ENCODE measurements at regions not wholly inside any gene's neighbourhood (a gene's known extent, or its start where the extent isn't known, plus 50 kb on each side); places are given as distances from the start of the nearest gene placed in this dataset.
A peak's percentile ranks its signal among the peaks of the same experiment; 100 is the strongest.

GRCh38 chr4:58983887-58984286 is 1873.7 kb upstream of the IGFBP7 start:
- no peaks in the 10 kb centered on the region for H3K9me1 ChIP-seq (replicated peaks; ENCODE audit: control insufficient read depth, extremely low read depth, insufficient read depth, low read length)
- no peak overlapping the region for H3K4me3 ChIP-seq (replicated peaks in 1 of 3; ENCODE audit: insufficient read depth in 1 of 3, low read depth in 1 of 3, low read length in 3 of 3)
- FAIRE-seq = peak; percentile 44
- H3K36me3 ChIP-seq (ENCODE audit: control insufficient read depth in 2 of 2, extremely low read depth in 1 of 2, insufficient read depth in 2 of 2, low read length in 2 of 2) = no peaks in the 10 kb centered on the region
- no peaks in the 10 kb centered on the region for H3K9me3 ChIP-seq (replicated peaks; ENCODE audit: control insufficient read depth, insufficient read depth, low read length)
- BruUV-seq (replicated peaks) = no TSS peak
- H2AFZ ChIP-seq (ENCODE audit: low read depth, low read length) = no peak overlapping the region
- H4K20me1 ChIP-seq (replicated peaks; ENCODE audit: control insufficient read depth, extremely low read depth, insufficient read depth, low read length) = no peaks in the 10 kb centered on the region
- no peaks in the 10 kb centered on the region for H3K79me2 ChIP-seq (ENCODE audit: control insufficient read depth, insufficient read depth, low read length)
- intact Hi-C loops (cut with micrococcal nuclease) = no loop called here
- H3K4me2 ChIP-seq (ENCODE audit: insufficient read depth, low read length) = no peak overlapping the region
- no peak overlapping the region for H3K9ac ChIP-seq (replicated peaks; ENCODE audit: extremely low read depth, insufficient read depth, low read length)
- H3K4me1 ChIP-seq (ENCODE audit: control insufficient read depth, extremely low read depth, insufficient read depth, low read length) = no peaks in the 10 kb centered on the region
- dilution Hi-C loops (cut with MboI; ENCODE audit: extremely low pct_ligation_motif_present, low sequenced_read_pairs) = no loop called here
- no peak for DNase-seq (ENCODE audit: low read depth, low spot score)
- no peak overlapping the region for H3K27ac ChIP-seq (ENCODE audit: insufficient read depth, low read depth, low read length)
- CTCF ChIA-PET = no interaction called here
- TF ChIP-seq GATA2 (IDR thresholded peaks at IDR 0.05; ENCODE audit: insufficient read depth, insufficient read length, low read depth, low read length) (no peak), JUN (IDR thresholded peaks at IDR 0.05; ENCODE audit: borderline replicate concordance, insufficient read depth, insufficient read length, low read depth) (no peak), POLR2A (IDR thresholded peaks at IDR 0.05; ENCODE audit: low read depth, low read length) (no peak), FOS (IDR thresholded peaks at IDR 0.05; ENCODE audit: borderline replicate concordance, insufficient read depth, low read length) (no peak), POLR2AphosphoS5 (IDR thresholded peaks at IDR 0.05; ENCODE audit: insufficient read depth, low read depth, low read length) (no peak), CTCF (IDR thresholded peaks at IDR 0.05; ENCODE audit: extremely low read depth in 1 of 2, insufficient read depth in 1 of 2, low read depth in 1 of 2, low read length in 2 of 2) (no peak), MYC (IDR thresholded peaks at IDR 0.05; ENCODE audit: low read depth, low read length) (no peak), EZH2 (IDR thresholded peaks at IDR 0.05; ENCODE audit: borderline replicate concordance, low read depth, low read length, severe bottlenecking) (no peak), MAX (IDR thresholded peaks at IDR 0.05; ENCODE audit: insufficient read depth, insufficient read length) (no peak)
- H3K27me3 ChIP-seq (ENCODE audit: control insufficient read depth in 2 of 2, insufficient read depth in 2 of 2, low read length in 2 of 2) = no peaks in the 10 kb centered on the region
- POLR2A ChIA-PET = no interaction called here
